ENCODE measurements at regions not wholly inside any gene's neighbourhood (a gene's known extent, or its start where the extent isn't known, plus 50 kb on each side); places are given as distances from the start of the nearest gene placed in this dataset.

GRCh38 chrX:42857766-42858165 is 79.8 kb upstream of the PPP1R2C start (continued):
- TF ChIP-seq EZH2 (IDR thresholded peaks at IDR 0.05; ENCODE audit: low read depth, low read length, severe bottlenecking) (no peak), CHD2 (IDR thresholded peaks at IDR 0.05; ENCODE audit: low read length) (no peak), MAFK (IDR thresholded peaks at IDR 0.05; ENCODE audit: low read depth, low read length) (no peak)
